NB4 (cell line): ENCODE measurements at regions not wholly inside any gene's neighbourhood (a gene's known extent, or its start where the extent isn't known, plus 50 kb on each side); places are given as distances from the start of the nearest gene placed in this dataset.

Experiments used
- MYC ChIP-seq: IDR thresholded peaks from 2 replicates; pipeline ENCODE4 v1.6.1; 2011; ENCODE audit warnings: low read depth, low read length
- POLR2A ChIP-seq: IDR thresholded peaks from 2 replicates; pipeline ENCODE4 v1.6.1; 2011; ENCODE audit warnings: mild to moderate bottlenecking; ENCODE audit not compliant: insufficient read length; ENCODE audit errors: extremely low read depth
- TF ChIP-seq, protein P1 (sequence below): IDR thresholded peaks from one replicate; pipeline ENCODE4 v1.5.1; 2012; ENCODE audit warnings: low read depth, low read length
- TF ChIP-seq, protein P2 (sequence below): IDR thresholded peaks from 2 replicates; pipeline ENCODE4 v1.6.1; 2011; ENCODE audit warnings: low read depth, low read length

DNA sequence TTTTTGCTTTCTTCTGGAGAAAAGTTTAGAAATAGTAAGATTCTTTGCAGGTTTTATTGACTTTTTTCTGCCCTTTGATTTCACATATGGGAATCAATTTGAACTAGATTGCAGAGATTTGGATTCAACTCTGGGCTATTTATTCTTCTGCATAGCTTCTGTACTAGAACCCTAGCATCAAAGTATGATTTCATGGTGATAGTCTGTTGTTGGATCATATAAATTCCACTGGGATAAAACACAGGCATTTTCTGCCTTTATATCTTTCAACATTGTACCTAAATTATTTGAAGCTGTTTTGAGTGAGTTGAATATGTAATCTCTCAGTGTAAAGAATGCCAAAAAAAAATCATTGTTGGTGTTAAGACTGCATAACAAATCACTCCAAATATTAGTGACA, 458.4 kb upstream of the MPDZ start:
- TF ChIP-seq, protein P1, sequence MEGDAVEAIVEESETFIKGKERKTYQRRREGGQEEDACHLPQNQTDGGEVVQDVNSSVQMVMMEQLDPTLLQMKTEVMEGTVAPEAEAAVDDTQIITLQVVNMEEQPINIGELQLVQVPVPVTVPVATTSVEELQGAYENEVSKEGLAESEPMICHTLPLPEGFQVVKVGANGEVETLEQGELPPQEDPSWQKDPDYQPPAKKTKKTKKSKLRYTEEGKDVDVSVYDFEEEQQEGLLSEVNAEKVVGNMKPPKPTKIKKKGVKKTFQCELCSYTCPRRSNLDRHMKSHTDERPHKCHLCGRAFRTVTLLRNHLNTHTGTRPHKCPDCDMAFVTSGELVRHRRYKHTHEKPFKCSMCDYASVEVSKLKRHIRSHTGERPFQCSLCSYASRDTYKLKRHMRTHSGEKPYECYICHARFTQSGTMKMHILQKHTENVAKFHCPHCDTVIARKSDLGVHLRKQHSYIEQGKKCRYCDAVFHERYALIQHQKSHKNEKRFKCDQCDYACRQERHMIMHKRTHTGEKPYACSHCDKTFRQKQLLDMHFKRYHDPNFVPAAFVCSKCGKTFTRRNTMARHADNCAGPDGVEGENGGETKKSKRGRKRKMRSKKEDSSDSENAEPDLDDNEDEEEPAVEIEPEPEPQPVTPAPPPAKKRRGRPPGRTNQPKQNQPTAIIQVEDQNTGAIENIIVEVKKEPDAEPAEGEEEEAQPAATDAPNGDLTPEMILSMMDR, result no peak
- TF ChIP-seq POLR2A (no peak), MYC (no peak)
- TF ChIP-seq, protein P2, sequence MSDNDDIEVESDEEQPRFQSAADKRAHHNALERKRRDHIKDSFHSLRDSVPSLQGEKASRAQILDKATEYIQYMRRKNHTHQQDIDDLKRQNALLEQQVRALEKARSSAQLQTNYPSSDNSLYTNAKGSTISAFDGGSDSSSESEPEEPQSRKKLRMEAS, result no peak
